ENCODE measurements at regions not wholly inside any gene's neighbourhood (a gene's known extent, or its start where the extent isn't known, plus 50 kb on each side); places are given as distances from the start of the nearest gene placed in this dataset.
A peak's percentile ranks its signal among the peaks of the same experiment; 100 is the strongest.

DNA sequence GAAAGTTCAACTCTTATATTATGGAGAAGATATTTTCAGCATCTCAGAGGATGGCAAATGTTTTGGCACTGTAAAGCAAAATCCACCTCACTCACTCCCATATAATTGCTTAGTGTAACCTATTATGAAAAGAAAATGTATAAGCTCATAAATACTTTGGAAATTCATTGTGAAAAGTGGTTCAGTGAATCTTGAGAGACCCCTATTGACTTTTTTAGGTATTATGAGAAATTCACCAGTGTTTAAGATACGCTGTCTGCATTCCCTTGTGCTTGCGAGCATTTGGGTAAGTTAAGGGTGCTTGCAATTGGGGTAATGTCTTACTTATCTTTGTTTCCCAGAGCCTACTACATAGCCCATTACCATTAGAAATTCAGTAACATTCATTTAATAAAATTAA lies 66.3 kb upstream of the BMP5 start:
- TF ChIP-seq, protein P1, sequence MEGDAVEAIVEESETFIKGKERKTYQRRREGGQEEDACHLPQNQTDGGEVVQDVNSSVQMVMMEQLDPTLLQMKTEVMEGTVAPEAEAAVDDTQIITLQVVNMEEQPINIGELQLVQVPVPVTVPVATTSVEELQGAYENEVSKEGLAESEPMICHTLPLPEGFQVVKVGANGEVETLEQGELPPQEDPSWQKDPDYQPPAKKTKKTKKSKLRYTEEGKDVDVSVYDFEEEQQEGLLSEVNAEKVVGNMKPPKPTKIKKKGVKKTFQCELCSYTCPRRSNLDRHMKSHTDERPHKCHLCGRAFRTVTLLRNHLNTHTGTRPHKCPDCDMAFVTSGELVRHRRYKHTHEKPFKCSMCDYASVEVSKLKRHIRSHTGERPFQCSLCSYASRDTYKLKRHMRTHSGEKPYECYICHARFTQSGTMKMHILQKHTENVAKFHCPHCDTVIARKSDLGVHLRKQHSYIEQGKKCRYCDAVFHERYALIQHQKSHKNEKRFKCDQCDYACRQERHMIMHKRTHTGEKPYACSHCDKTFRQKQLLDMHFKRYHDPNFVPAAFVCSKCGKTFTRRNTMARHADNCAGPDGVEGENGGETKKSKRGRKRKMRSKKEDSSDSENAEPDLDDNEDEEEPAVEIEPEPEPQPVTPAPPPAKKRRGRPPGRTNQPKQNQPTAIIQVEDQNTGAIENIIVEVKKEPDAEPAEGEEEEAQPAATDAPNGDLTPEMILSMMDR (IDR thresholded peaks at IDR 0.05; ENCODE audit: low read depth, low read length) = peak; percentile 58
- TF ChIP-seq EZH2phosphoT487 (IDR thresholded peaks at IDR 0.05; ENCODE audit: low read depth) = no peak

Measured in OCI-LY3 (cell line).